ENCODE measurements at regions not wholly inside any gene's neighbourhood (a gene's known extent, or its start where the extent isn't known, plus 50 kb on each side); places are given as distances from the start of the nearest gene placed in this dataset.

DNA sequence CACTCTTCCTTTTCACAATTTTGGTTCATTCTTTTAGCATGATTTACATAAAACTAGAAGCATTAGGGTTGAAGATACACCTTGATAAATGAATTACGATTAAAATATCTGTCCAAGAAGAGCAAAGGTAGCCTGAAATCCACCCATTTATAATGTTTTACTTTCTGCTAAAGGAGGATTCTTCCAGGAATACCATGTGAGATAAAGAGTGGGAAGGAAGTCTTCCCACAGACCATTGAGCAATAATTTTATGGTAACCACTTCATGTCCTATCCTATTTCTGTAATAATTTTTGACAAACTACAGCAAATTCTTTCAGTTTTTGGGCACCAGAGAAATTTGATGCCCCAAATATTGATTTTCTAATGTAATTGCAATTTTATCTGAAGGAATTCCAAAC is 150.6 kb upstream of the STEAP4 start:
- no peak for DNase-seq (ENCODE audit: low read depth)
- H3K4me3 ChIP-seq (ENCODE audit: low read depth, low read length), result no peak overlapping the region
- TF ChIP-seq, protein P1, sequence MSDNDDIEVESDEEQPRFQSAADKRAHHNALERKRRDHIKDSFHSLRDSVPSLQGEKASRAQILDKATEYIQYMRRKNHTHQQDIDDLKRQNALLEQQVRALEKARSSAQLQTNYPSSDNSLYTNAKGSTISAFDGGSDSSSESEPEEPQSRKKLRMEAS (IDR thresholded peaks at IDR 0.05; ENCODE audit: low read depth, low read length), result no peak
- no peak for TF ChIP-seq POLR2A (IDR thresholded peaks at IDR 0.05; ENCODE audit: extremely low read depth, insufficient read length)
- TF ChIP-seq MYC (IDR thresholded peaks at IDR 0.05; ENCODE audit: low read depth, low read length), result no peak
- TF ChIP-seq, protein P2, sequence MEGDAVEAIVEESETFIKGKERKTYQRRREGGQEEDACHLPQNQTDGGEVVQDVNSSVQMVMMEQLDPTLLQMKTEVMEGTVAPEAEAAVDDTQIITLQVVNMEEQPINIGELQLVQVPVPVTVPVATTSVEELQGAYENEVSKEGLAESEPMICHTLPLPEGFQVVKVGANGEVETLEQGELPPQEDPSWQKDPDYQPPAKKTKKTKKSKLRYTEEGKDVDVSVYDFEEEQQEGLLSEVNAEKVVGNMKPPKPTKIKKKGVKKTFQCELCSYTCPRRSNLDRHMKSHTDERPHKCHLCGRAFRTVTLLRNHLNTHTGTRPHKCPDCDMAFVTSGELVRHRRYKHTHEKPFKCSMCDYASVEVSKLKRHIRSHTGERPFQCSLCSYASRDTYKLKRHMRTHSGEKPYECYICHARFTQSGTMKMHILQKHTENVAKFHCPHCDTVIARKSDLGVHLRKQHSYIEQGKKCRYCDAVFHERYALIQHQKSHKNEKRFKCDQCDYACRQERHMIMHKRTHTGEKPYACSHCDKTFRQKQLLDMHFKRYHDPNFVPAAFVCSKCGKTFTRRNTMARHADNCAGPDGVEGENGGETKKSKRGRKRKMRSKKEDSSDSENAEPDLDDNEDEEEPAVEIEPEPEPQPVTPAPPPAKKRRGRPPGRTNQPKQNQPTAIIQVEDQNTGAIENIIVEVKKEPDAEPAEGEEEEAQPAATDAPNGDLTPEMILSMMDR (IDR thresholded peaks at IDR 0.05; ENCODE audit: low read depth, low read length), result no peak

DNA sequence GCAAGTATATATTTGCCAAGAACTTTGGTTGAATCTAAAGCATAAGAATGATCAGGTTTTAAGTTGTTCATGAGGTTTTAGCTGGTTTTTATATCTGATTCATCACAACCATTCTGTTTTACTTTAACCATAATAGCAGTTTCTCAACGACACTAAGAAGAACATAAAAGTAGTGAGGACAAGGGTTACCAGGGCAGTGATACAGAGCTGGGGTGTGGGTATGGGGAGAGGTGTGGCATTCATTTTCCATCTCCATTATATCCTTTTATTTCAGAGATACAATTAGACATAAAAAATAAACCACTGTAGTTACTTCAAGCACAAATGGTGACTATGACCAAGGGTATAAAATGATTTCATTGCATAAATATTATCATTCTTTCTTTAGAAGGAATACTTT is 149.8 kb upstream of the STEAP4 start:
- no peak for DNase-seq (ENCODE audit: low read depth)
- no peak overlapping the region for H3K4me3 ChIP-seq (ENCODE audit: low read depth, low read length)
- TF ChIP-seq, protein P1 (IDR thresholded peaks at IDR 0.05; ENCODE audit: low read depth, low read length), result no peak
- TF ChIP-seq POLR2A (IDR thresholded peaks at IDR 0.05; ENCODE audit: extremely low read depth, insufficient read length), result no peak
- TF ChIP-seq, protein P2 (IDR thresholded peaks at IDR 0.05; ENCODE audit: low read depth, low read length), result no peak
- TF ChIP-seq MYC (IDR thresholded peaks at IDR 0.05; ENCODE audit: low read depth, low read length), result no peak

DNA sequence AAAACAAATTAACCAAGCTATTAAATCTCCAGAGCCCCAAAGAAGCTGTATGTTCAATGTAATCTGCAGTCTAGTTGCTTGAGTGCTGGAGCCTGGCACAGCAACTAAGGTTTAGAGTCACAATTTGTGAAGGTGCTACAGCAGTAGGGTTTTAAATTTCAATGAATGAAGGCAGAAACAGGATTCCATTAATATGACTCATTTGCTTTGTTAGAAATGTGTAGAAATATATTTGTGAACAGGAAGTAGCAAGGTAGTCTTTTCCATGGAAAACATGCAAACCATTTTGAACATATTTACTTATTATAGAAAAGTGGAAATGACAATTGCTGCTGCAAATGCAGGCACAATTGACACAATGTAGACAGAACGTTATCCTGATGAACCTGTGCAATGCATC is 149.0 kb upstream of the STEAP4 start:
- no peak overlapping the region for H3K4me3 ChIP-seq (ENCODE audit: low read depth, low read length)
- TF ChIP-seq, protein P2 (IDR thresholded peaks at IDR 0.05; ENCODE audit: low read depth, low read length), result no peak
- TF ChIP-seq, protein P1 (IDR thresholded peaks at IDR 0.05; ENCODE audit: low read depth, low read length), result no peak
- no peak for TF ChIP-seq MYC (IDR thresholded peaks at IDR 0.05; ENCODE audit: low read depth, low read length)
- TF ChIP-seq POLR2A (IDR thresholded peaks at IDR 0.05; ENCODE audit: extremely low read depth, insufficient read length), result no peak
- DNase-seq (ENCODE audit: low read depth), result no peak

DNA sequence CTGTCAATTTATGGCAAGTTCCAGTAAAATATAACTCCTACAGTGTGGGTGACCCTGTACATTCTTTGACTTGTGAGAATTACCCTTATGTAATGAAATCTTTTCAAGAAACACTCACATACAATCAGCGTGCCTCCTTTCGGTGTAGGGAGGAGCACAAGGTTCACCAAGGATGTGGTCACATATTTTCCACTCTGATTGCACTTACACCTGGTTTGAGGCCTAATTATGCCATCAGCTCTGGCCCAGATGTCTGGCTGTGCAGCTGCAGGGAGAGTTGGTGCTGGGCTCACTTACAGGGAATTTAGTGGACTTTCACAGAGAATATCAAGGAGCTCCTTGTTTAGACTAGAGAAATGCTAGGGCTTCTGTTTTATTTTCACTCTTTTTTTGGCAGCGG is 146.0 kb upstream of the STEAP4 start:
- TF ChIP-seq, protein P2 (IDR thresholded peaks at IDR 0.05; ENCODE audit: low read depth, low read length), result no peak
- no peak for TF ChIP-seq MYC (IDR thresholded peaks at IDR 0.05; ENCODE audit: low read depth, low read length)
- TF ChIP-seq, protein P1 (IDR thresholded peaks at IDR 0.05; ENCODE audit: low read depth, low read length), result no peak
- no peak for TF ChIP-seq POLR2A (IDR thresholded peaks at IDR 0.05; ENCODE audit: extremely low read depth, insufficient read length)
- no peak for DNase-seq (ENCODE audit: low read depth)
- no peak overlapping the region for H3K4me3 ChIP-seq (ENCODE audit: low read depth, low read length)

DNA sequence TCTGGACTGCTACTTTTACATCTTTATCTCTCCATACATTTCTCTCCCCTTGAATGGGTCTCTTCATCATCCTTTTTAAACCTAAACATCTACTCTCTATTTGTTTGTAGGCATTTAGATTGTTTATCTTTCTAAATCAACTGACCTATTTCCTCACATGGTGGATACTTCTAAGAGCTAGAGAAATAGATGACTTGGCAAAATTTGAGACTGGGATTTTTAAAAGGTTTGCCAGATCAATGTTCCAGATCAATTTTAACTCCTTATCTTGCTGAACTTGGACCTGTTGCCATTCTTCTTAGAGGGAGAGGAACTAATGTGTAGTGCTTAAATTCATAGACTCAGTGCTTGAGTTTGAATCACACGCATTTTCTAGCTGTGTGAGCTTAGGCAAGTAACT is 144.2 kb upstream of the STEAP4 start:
- TF ChIP-seq MYC (IDR thresholded peaks at IDR 0.05; ENCODE audit: low read depth, low read length) (no peak), POLR2A (IDR thresholded peaks at IDR 0.05; ENCODE audit: extremely low read depth, insufficient read length) (no peak)
- TF ChIP-seq, protein P1 (IDR thresholded peaks at IDR 0.05; ENCODE audit: low read depth, low read length), result no peak
- TF ChIP-seq, protein P2 (IDR thresholded peaks at IDR 0.05; ENCODE audit: low read depth, low read length), result no peak
- no peak overlapping the region for H3K4me3 ChIP-seq (ENCODE audit: low read depth, low read length)
- no peak for DNase-seq (ENCODE audit: low read depth)

DNA sequence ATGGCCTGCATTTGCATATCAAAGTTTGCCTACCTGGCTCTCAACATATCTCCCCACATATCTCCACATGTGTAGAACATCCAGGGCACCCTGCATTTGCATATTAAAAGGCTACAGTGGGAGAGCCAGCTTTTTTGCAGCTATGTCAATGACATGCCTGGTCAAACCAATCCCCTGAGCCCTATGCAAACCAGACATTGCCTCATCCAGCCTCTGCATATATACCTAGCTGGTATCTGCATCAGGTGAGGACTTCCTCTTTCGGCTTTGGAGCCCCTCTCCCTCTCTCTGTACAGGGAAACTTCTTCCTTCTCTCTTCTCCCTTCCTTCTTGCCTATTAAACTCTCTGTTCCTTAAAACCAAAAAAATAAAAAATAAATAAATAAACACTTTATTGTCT is 142.7 kb upstream of the STEAP4 start:
- DNase-seq (ENCODE audit: low read depth), result no peak
- TF ChIP-seq, protein P2 (IDR thresholded peaks at IDR 0.05; ENCODE audit: low read depth, low read length), result no peak
- TF ChIP-seq, protein P1 (IDR thresholded peaks at IDR 0.05; ENCODE audit: low read depth, low read length), result no peak
- TF ChIP-seq POLR2A (IDR thresholded peaks at IDR 0.05; ENCODE audit: extremely low read depth, insufficient read length) (no peak), MYC (IDR thresholded peaks at IDR 0.05; ENCODE audit: low read depth, low read length) (no peak)
- H3K4me3 ChIP-seq (ENCODE audit: low read depth, low read length), result no peak overlapping the region
